ENCODE measurements at regions not wholly inside any gene's neighbourhood (a gene's known extent, or its start where the extent isn't known, plus 50 kb on each side); places are given as distances from the start of the nearest gene placed in this dataset.

DNA sequence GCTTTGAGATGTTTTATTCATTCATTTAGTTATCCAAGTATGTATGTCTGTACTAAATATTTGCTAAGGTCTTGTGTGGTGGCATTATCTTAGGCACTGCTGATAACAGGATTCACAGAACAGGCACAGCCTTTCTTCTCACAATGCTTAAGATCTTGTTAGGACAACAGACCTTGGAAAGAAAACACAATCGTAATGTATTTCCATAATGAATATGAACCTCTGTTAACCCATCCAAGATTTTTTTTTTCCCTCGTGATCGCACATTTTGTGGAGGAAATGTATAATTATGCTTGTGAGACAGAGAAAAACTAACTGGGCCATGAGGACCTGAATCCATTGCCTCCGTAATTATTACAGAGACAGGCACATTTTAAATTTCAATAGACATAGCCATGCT, 121.9 kb downstream of the NPIPB5 start:
- no peak for TF ChIP-seq CTCF (IDR thresholded peaks at IDR 0.05)
- TF ChIP-seq POLR2A (IDR thresholded peaks at IDR 0.05) = no peak
